GM21367 (cell line): ENCODE measurements at regions not wholly inside any gene's neighbourhood (a gene's known extent, or its start where the extent isn't known, plus 50 kb on each side); places are given as distances from the start of the nearest gene placed in this dataset.
"Not testable (repeated sequence)": the region's sequence is repeated elsewhere in the genome, so short reads cannot be mapped to it uniquely, and the experiment has no call there.

ENCODE experiments used
- ATAC-seq: cut with Tn5 transposase; IDR thresholded peaks from one replicate; pipeline ENCODE4 v1.9.1; 2021; ENCODE audit not compliant: unreplicated experiment

GRCh38 chr1:120609015-120609573 is 114.7 kb upstream of the NBPF26 start:
- not testable (repeated sequence) for ATAC-seq

- ATAC-seq, result not testable (repeated sequence)
Observed at GRCh38 chr1:120609834-120610233, 113.9 kb upstream of the NBPF26 start.

GRCh38 chr1:120614931-120615639 is 108.7 kb upstream of the NBPF26 start:
- not testable (repeated sequence) for ATAC-seq

GRCh38 chr1:120617493-120617892 is 106.3 kb upstream of the NBPF26 start:
- ATAC-seq, result not testable (repeated sequence)

- ATAC-seq, result not testable (repeated sequence)
Observed at GRCh38 chr1:120619867-120620692, 103.7 kb upstream of the NBPF26 start.

GRCh38 chr1:120620693-120620969 is 103.1 kb upstream of the NBPF26 start:
- ATAC-seq, result not testable (repeated sequence)

GRCh38 chr1:120621278-120621677 is 102.5 kb upstream of the NBPF26 start:
- ATAC-seq, result not testable (repeated sequence)

GRCh38 chr1:120623539-120623938 is 100.2 kb upstream of the NBPF26 start:
- ATAC-seq, result not testable (repeated sequence)

- not testable (repeated sequence) for ATAC-seq
Observed at GRCh38 chr1:120624565-120625064, 99.1 kb upstream of the NBPF26 start.

- not testable (repeated sequence) for ATAC-seq
Observed at GRCh38 chr1:120629832-120630455, 93.8 kb upstream of the NBPF26 start.

- ATAC-seq, result not testable (repeated sequence)
Observed at GRCh38 chr1:120634816-120635806, 88.6 kb upstream of the NBPF26 start.

- ATAC-seq, result not testable (repeated sequence)
Observed at GRCh38 chr1:120640261-120641013, 83.3 kb upstream of the NBPF26 start.

GRCh38 chr1:120641014-120641302 is 82.8 kb upstream of the NBPF26 start:
- not testable (repeated sequence) for ATAC-seq

GRCh38 chr1:120647182-120647581 is 76.6 kb upstream of the NBPF26 start:
- not testable (repeated sequence) for ATAC-seq

- ATAC-seq, result not testable (repeated sequence)
Observed at GRCh38 chr1:120648915-120649623, 74.7 kb upstream of the NBPF26 start.

- not testable (repeated sequence) for ATAC-seq
Observed at GRCh38 chr1:120649730-120650129, 74.0 kb upstream of the NBPF26 start.

- ATAC-seq, result not testable (repeated sequence)
Observed at GRCh38 chr1:120654114-120654513, 69.6 kb upstream of the NBPF26 start.

- ATAC-seq, result not testable (repeated sequence)
Observed at GRCh38 chr1:120655394-120655793, 68.4 kb upstream of the NBPF26 start.

- not testable (repeated sequence) for ATAC-seq
Observed at GRCh38 chr1:120656116-120656515, 67.6 kb upstream of the NBPF26 start.
